Right cardiac atrium (tissue), 5 donors: ENCODE measurements at regions not wholly inside any gene's neighbourhood (a gene's known extent, or its start where the extent isn't known, plus 50 kb on each side); places are given as distances from the start of the nearest gene placed in this dataset.
"Not testable (repeated sequence)": the region's sequence is repeated elsewhere in the genome, so short reads cannot be mapped to it uniquely, and the experiment has no call there.

Experiments used
- ATAC-seq, 2 donors: fragments of 200-7000 bp; cut with Tn5 transposase; one replicate each; pipeline versions ENCODE4 v1.8.0 to v1.9.1; 2020; ENCODE audit warnings: moderate library complexity in 2 of 2, mild to moderate bottlenecking in 1 of 2
- DNase-seq, 3 donors: peaks; one replicate each; pipeline ENCODE4 v3.0.0-alpha.2; 2020
- H3K27ac ChIP-seq: one replicate; pipeline ENCODE4 v1.5.1; 2013; ENCODE audit warnings: mild to moderate bottlenecking, low read length, control low read depth, moderate library complexity
- H3K27me3 ChIP-seq: one replicate; pipeline ENCODE4 v1.6.1; 2013; ENCODE audit not compliant: control insufficient read depth, insufficient read depth
- H3K4me1 ChIP-seq: one replicate; pipeline ENCODE4 v1.6.1; 2013; ENCODE audit warnings: low read length; ENCODE audit not compliant: control insufficient read depth, insufficient read depth
- H3K4me3 ChIP-seq: one replicate; pipeline ENCODE4 v1.5.1; 2013; ENCODE audit warnings: low read length, control low read depth
- H3K9me3 ChIP-seq: one replicate; pipeline ENCODE4 v1.6.1; 2013; ENCODE audit warnings: low read length; ENCODE audit not compliant: control insufficient read depth
- WGBS: extraction: QIAGEN DNeasy Blood & Tissue Kit; methylation state at CpG from one replicate; pipeline ENCODE4 v1.1.7; 2013; 5-methylcytosine and 5-hydroxymethylcytosine counted together
- intact Hi-C, 4 donors: fragments of 100-400 bp; cut with DNase I; formaldehyde crosslinking; loops; one replicate each; pipeline versions ENCODE4 v1.11.0 to v1.14.0; 2022 to 2023
- donor health status: healthy with polysubstance abuse.
- donor health status: DM: no; HTN: yes; CAD: no.
- donor health status: DM: no; HTN: no; CAD: no.
- donor health status: DM: no; HTN: yes; CAD: no; lungs with severe emphysema.
- donor health status: DM: yes; HTN: yes; CAD: no.

- intact Hi-C loops = no loop called here
- no peaks in the 10 kb centered on the region for H3K4me1 ChIP-seq
- no peak overlapping the region for H3K27ac ChIP-seq
- H3K9me3 ChIP-seq = no peaks in the 10 kb centered on the region
- ATAC-seq (no peak), DNase-seq (no peak)
- H3K4me3 ChIP-seq = no peak overlapping the region
- 92% methylated on average over 5 of the region's 5 CpGs for WGBS
- no peaks in the 10 kb centered on the region for H3K27me3 ChIP-seq
These were observed 54.1 kb downstream of the SOCS3 start for GRCh38 chr17:78305801-78306200.

GRCh38 chr17:78304549-78305037 is 55.3 kb downstream of the SOCS3 start:
- ATAC-seq = peak; percentile 17 to 38
- DNase-seq = no peak
- Histone ChIP-seq H3K27ac (no peak overlapping the region), H3K4me3 (no peak overlapping the region), H3K27me3 (no peaks in the 10 kb centered on the region), H3K9me3 (no peaks in the 10 kb centered on the region), H3K4me1 (no peaks in the 10 kb centered on the region)
- intact Hi-C loops = no loop called here
- 51% methylated on average over 9 of the region's 9 CpGs for WGBS

- intact Hi-C loops = no loop called here
- no peak for DNase-seq
- 97% methylated on average over 5 of the region's 5 CpGs for WGBS
These were observed 57.4 kb downstream of the SOCS3 start for GRCh38 chr17:78302478-78302877.

GRCh38 chr17:78301821-78302213 is 58.1 kb downstream of the SOCS3 start:
- H3K27ac ChIP-seq = no peak overlapping the region
- 93% methylated on average over 11 of the region's 11 CpGs for WGBS
- H3K9me3 ChIP-seq = no peaks in the 10 kb centered on the region
- ATAC-seq (peak in 1 of 2 donors; percentile 9), DNase-seq (no peak)
- no peak overlapping the region for H3K4me3 ChIP-seq
- H3K27me3 ChIP-seq = no peaks in the 10 kb centered on the region
- H3K4me1 ChIP-seq = no peaks in the 10 kb centered on the region
- intact Hi-C loops = no loop called here

More at GRCh38 chr17:78302478-78302877, 57.4 kb downstream of the SOCS3 start:
- Histone ChIP-seq H3K4me3 (no peak overlapping the region), H3K4me1 (no peaks in the 10 kb centered on the region), H3K9me3 (no peaks in the 10 kb centered on the region), H3K27me3 (no peaks in the 10 kb centered on the region), H3K27ac (no peak overlapping the region)
- ATAC-seq = no peak

DNA sequence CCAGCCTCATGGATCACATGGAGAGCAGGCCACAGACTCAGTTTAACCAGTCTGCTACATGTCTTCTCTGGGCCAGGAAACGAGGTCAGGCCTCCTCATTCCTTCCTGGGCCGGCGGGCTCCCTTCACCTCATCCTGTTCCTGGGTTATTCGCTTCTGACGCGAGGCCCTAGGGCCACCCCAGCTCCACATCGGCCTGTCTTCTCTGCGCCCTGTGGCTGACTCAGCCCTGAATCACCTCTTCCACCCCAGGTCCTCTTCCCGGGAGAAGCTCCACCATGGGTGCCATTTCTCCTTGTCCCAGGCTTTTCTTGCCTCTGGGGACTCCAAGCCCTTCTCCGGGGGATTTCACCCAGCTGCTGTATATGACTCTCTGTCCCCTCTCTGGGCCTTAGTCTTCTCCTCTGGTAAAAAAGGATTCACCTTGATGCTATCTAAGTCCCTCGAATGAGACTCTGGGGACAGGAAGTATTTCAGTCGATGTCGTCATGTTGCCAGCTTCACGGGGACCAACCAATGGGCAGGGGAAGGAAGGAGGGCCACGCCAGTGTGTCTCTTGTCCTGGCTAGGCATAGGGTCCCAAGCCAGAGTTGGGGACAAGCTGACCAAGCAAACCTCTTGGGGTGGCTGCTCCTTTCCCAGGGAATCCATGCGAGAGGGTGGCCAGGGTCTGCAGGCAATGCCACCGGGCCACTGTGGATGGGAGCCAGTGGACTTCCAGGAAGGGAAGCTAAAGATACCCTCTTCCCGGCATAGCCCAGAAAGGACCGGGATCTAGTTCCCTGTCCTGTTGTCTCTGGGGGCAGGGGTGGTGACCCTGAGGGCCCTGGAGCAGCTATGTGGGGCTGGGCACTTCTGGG is 58.7 kb downstream of the SOCS3 start:
- no peak overlapping the region for H3K27ac ChIP-seq
- intact Hi-C loops = no loop called here
- no peaks in the 10 kb centered on the region for H3K4me1 ChIP-seq
- H3K9me3 ChIP-seq = no peaks in the 10 kb centered on the region
- ATAC-seq = peak in 1 of 2 donors; percentile 25
- DNase-seq = no peak
- no peaks in the 10 kb centered on the region for H3K27me3 ChIP-seq
- no peak overlapping the region for H3K4me3 ChIP-seq
- WGBS = 86% methylated on average over 19 of the region's 19 CpGs

DNA sequence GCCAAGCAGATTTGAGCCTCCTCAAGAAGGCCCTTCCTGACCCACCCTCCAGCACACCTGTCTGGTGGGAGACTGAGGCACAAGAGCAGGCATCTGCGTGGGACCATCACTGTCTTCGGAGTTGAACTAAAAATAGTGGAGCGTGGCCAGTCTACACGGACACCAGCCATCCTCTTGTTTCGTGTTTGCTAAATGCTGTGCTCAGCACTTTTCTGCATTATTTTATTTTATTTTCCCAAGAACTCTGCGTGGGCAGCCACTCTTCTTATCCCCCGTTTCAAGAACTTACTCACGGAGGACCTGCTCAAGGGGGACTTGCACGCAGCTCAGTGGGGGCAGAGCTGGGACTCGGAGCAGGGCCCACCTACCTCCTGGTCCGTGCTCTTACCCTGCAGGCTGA is 60.8 kb downstream of the SOCS3 start:
- Histone ChIP-seq H3K27ac (no peak overlapping the region), H3K27me3 (no peaks in the 10 kb centered on the region), H3K4me1 (no peaks in the 10 kb centered on the region), H3K4me3 (no peak overlapping the region), H3K9me3 (no peaks in the 10 kb centered on the region)
- ATAC-seq (no peak), DNase-seq (no peak)
- WGBS = 76% methylated on average over 11 of the region's 11 CpGs
- intact Hi-C loops = no loop called here

DNA sequence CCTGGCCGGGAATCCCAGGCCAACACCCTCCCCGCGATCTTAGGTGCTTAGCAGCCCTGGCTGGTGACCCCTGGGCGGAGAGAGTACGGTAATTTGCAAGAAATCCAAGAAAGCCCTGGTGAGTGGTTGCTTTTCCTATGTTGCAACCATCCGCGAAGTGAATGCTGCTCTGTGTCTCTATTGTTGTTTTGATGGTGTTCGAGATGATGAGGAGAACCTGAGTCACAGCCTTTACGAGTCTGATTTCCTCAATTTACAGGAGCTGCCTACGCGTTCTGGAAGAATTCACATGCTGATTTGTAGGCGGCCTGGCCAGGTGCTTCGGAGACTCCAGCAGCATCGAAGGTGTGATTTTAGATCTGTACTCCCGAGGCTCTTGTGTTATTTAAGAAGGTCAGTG is 63.3 kb downstream of the TMEM235 start:
- H3K9me3 ChIP-seq = no peaks in the 10 kb centered on the region
- WGBS = 83% methylated on average over 15 of the region's 15 CpGs
- H3K27ac ChIP-seq = no peak overlapping the region
- H3K27me3 ChIP-seq = no peaks in the 10 kb centered on the region
- no peak for DNase-seq
- intact Hi-C loops = loop anchor here in 2 of 4 donors (5.0 kb wide), 3 partner anchors 63 to 128 kb away; partner anchors contain the start of gene SOCS3 (in 1 of the 2)
- H3K4me3 ChIP-seq = no peak overlapping the region
- ATAC-seq = no peak
- no peaks in the 10 kb centered on the region for H3K4me1 ChIP-seq

- no peaks in the 10 kb centered on the region for H3K9me3 ChIP-seq
- DNase-seq (no peak), ATAC-seq (no peak)
- 85% methylated on average over 9 of the region's 9 CpGs for WGBS
- intact Hi-C loops = loop anchor here in 2 of 4 donors (5.0 kb wide), 3 partner anchors 63 to 128 kb away; partner anchors contain the start of gene SOCS3 (in 1 of the 2)
- H3K4me3 ChIP-seq = no peak overlapping the region
- no peaks in the 10 kb centered on the region for H3K4me1 ChIP-seq
- no peak overlapping the region for H3K27ac ChIP-seq
- no peaks in the 10 kb centered on the region for H3K27me3 ChIP-seq
These were observed 62.9 kb downstream of the TMEM235 start for GRCh38 chr17:78294356-78294755.

DNA sequence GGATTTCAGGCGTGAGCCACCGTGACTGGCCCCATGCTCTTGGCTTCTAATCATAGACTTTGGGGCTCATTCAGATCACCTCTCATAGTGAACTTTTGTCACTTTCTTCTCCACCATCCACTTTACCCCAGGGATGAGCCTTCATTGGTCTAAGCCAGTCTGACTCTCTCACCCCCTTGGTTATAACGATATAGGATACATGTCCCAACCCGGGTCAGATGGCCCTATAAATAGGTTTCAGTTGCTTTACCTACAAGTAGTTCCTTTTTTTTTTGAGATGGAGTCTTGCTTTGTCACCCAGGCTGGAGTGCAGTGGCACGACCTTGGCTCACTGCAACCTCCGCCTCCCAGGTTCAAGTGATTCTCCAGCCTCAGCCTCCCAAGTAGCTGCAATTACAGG is 61.7 kb downstream of the TMEM235 start:
- H3K4me1 ChIP-seq, ATAC-seq, DNase-seq, H3K27me3 ChIP-seq, H3K27ac ChIP-seq, H3K4me3 ChIP-seq, H3K9me3 ChIP-seq: not testable (repeated sequence)
- WGBS = 82% methylated on average over 6 of the region's 6 CpGs
- intact Hi-C loops = loop anchor here in 2 of 4 donors (5.0 kb wide), 3 partner anchors 64 to 129 kb away; partner anchors contain the start of gene SOCS3 (in 1 of the 2)

DNA sequence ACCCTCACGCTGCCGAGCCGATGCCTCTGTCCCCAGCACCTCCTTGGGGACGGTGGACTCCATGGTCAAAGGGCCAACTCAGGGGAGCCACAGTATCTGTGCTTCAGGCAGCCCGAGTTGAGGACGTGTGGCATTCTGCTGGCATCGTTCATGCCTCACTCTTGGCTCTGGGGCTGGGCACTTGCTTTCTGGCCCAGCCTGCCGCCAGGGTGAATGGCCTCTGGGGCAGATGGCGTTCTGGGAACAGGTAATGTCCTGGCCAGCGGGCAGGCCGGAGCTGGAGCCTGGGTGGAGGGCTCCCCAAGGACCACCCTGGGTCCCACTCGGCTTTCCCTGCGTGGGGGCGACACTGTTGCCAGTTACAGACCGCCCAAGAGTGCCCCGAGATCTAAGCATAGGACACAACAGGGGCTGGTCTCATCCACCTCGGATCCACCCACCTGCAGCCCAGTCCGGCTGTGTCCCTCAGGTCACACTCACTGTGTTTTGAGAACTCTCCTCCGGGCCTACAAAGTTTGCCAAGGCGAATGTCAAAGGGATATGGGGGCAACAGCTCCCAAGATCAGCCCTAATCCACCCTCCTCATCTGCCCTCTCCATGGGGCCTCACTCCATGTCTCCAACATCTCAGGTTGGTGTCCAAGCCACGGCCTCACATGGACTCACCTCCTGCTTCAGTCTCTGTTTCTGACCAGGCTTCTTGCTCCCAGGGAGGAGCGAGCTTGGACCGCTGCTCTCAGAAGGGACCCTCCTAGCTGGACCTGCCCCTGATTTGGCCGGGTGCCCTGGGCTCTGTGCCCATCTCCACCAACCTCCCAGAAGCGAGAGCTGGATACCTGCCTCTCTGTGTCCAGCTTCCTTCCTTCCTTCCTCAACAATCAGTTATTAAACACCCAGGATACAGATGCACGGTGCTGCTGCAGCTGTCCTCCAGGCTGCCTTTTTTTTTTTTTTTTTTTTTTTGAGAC is 60.8 kb downstream of the TMEM235 start:
- WGBS = 71% methylated on average over 26 of the region's 26 CpGs
- ATAC-seq (peak; percentile 28 to 42), DNase-seq (no peak)
- Histone ChIP-seq H3K4me1 (no peaks in the 10 kb centered on the region), H3K27ac (no peak overlapping the region), H3K27me3 (no peaks in the 10 kb centered on the region), H3K4me3 (no peak overlapping the region), H3K9me3 (no peaks in the 10 kb centered on the region)
- intact Hi-C loops = loop anchor here in 2 of 4 donors (5.0 kb wide), 3 partner anchors 65 to 130 kb away; partner anchors contain the start of gene SOCS3 (in 1 of the 2)
